HPDE6-E6E7 (cell line): ENCODE measurements at regions not wholly inside any gene's neighbourhood (a gene's known extent, or its start where the extent isn't known, plus 50 kb on each side); places are given as distances from the start of the nearest gene placed in this dataset.

Experiments used
- DNase-seq: peaks from one replicate; pipeline ENCODE4 v3.0.0; 2011; ENCODE audit warnings: missing footprints; ENCODE audit errors: extremely low spot score

GRCh38 chr1:5385956-5386355 is 606.3 kb downstream of the NPHP4 start:
- no peak for DNase-seq

GRCh38 chr1:5385096-5385799 is 607.0 kb downstream of the NPHP4 start:
- no peak for DNase-seq

- DNase-seq = no peak
Measured at GRCh38 chr1:5381491-5381890, 610.7 kb downstream of the NPHP4 start.

- DNase-seq = no peak
Measured at GRCh38 chr1:5379176-5379759, 613.0 kb downstream of the NPHP4 start.

- DNase-seq = no peak
Measured at GRCh38 chr1:5376538-5377247, 615.5 kb downstream of the NPHP4 start.

DNA sequence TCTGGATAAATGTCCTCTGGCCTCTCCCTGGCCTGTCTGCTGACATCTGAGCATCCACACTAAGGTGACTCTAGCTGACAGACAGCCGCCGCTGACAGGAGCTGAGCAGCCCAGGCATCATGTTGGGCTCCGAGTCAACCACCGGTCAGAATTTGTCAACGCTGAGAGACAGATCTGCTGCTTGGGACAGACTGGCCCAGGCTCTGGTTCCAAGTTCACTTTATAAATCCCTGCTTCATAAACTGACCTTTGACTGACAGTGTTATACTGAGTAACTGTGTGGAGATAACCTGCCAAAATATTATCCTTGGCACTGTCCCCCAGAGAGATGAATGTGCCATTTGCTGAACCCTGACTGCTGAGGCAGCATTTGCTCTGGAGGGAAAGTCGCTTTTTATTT is 616.7 kb downstream of the NPHP4 start:
- no peak for DNase-seq

GRCh38 chr1:5374192-5374591 is 618.0 kb downstream of the NPHP4 start:
- no peak for DNase-seq

- DNase-seq = no peak
Measured at GRCh38 chr1:5373281-5373680, 618.9 kb downstream of the NPHP4 start.

DNA sequence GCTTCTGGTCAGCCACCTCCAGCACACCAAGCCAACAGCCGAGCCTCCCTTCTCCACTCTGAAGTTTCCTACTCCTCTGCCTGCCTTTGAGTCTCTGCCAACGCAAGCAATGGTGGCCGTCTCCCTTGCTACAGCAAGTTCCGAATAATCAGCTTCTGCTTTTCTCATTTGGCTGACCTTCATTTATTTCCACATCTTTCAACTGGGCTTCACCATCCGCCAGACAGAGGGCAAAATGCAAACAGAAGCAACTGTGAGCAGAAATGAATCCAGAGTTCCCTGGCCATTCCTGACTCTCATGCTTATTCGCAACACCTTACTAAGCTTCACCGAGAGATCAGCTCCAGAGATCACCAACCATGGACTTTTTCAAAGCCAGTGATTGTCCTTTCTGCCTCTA is 621.0 kb downstream of the NPHP4 start:
- no peak for DNase-seq

DNA sequence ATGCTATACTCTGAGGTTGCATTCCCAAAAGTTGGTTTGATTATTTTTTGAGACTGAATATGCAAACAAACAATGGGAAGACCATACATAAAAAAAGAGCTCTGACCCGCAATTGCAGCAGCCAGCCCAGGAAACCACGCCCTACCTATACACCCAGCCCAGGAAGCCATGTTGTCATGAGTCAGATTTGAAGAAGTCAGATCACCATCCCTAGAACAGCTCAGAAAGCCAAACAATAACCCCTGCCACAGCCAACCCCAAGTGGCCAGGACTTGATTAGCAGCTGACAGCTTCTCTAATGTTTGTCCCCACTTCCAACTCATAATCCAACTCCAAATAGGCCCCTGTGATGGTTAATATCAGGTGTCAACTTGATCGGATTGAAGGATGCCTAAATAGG is 621.9 kb downstream of the NPHP4 start:
- DNase-seq = no peak

GRCh38 chr1:5369223-5369622 is 623.0 kb downstream of the NPHP4 start:
- no peak for DNase-seq

- DNase-seq = no peak
Measured at GRCh38 chr1:5368201-5368600, 624.0 kb downstream of the NPHP4 start.

- no peak for DNase-seq
Measured at GRCh38 chr1:5367306-5367705, 624.9 kb downstream of the NPHP4 start.

- no peak for DNase-seq
Measured at GRCh38 chr1:5365751-5366150, 626.5 kb downstream of the NPHP4 start.

- no peak for DNase-seq
Measured at GRCh38 chr1:5364591-5364990, 627.6 kb downstream of the NPHP4 start.

DNA sequence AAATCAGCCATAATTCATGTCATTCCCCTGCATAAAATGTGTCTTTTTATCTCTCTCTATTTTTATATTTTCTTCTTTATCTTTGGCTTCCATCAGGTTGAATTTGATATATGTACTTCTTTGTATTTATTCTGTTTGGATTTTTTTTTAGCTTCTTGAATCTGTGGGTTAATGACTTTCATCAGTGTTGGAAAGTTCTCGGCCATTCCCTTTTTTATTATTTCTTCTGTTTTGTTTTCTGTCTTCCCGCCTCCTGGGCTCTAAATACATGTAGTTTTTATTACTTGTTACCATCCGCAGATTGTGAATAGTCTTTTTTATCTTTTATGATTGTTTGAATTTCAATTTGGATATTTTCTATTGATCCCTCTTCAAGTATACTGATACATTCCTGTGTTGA is 637.5 kb downstream of the NPHP4 start:
- DNase-seq = no peak

DNA sequence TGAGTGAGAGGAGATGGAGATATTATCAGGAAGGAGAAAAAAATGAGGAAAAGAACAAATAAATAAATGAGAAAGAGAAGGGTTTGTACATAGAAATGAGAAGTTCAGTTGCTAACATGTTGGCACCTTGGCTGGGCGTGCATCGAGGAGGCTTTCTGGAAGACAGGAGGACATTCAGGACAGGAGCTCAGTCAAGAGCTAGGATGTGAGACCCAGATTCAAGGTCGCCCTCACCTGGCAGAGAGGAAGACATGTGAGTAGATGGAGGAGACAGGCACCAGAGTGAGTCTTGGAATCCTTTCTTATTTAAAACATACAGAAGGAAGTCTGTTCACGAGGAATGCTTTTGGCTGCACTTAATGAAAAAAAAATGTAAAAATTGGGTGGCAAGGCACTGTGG is 640.9 kb downstream of the NPHP4 start:
- DNase-seq = no peak

DNA sequence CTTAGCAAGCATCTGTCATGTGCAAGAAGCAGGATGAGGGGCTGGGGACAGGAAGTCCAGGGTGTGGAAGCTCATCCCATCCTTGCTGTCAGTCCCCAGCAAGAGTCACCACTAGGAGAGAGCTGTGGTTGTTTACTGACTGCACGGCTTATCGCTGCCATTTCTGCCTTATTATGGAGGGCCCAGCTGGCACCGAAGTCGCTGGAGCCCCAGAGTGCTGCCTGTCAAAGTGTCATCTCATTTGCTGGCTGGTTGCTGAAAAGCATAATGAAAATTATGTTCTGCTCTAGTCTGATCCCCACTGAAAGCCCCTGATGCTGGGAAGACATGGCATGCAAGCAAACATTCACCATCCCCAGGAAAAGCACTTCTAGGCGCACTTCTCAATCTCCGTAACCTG is 642.7 kb downstream of the NPHP4 start:
- no peak for DNase-seq

DNA sequence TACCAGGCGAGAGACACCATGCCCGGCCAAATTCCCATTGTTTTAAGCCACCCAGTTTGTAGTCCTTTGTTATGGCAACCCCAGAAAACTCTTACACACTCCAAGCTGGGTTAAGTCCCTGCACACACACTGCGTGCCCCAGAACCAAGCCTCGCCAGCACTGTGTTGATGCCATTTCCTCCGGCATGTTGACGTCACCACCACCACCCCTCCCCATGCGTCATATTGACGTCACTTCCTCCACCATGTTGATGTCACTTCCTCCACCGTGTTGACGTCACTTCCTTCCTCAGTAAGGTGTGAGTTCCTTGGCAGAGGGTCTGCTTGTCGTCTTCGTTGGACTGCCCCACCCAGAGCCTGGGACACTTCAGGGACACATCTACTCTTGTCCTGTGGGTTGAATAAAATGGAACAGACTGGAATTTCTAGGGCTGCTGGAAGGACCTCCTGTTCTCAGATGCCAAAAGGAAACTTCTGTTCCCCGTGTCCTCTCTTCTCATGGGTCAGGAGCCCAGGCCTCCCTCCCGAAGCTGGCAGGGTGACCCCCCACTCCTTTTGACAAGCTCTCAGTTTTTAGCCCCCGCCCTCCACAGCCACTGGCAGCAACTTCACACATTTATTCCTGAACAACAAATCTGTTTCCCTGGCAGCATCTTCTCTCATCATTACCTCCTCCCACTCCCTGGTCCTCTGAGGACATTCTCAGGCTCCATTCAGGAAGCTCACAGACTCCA is 643.3 kb downstream of the NPHP4 start:
- DNase-seq = no peak

- no peak for DNase-seq
Measured at GRCh38 chr1:5347726-5348125, 644.5 kb downstream of the NPHP4 start.

DNA sequence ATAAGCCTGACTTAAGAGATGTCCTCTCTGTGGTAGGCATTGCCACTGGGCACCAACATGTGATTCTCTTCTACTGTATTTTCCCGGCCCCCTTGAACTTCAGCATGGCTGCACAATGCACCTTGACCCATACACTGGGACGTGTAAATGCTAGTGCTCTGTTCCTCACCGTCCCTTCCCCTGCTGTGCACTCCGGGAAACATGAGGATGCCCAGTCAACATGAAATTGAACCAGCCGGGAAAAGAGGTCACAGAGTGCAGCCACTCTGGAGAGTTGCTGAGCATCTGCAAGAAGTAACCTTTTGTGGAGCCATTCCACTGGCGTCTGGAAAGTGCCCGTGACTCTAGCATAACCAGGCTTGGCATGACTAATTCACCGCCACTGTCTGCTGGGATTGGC is 646.7 kb downstream of the NPHP4 start:
- DNase-seq = no peak

DNA sequence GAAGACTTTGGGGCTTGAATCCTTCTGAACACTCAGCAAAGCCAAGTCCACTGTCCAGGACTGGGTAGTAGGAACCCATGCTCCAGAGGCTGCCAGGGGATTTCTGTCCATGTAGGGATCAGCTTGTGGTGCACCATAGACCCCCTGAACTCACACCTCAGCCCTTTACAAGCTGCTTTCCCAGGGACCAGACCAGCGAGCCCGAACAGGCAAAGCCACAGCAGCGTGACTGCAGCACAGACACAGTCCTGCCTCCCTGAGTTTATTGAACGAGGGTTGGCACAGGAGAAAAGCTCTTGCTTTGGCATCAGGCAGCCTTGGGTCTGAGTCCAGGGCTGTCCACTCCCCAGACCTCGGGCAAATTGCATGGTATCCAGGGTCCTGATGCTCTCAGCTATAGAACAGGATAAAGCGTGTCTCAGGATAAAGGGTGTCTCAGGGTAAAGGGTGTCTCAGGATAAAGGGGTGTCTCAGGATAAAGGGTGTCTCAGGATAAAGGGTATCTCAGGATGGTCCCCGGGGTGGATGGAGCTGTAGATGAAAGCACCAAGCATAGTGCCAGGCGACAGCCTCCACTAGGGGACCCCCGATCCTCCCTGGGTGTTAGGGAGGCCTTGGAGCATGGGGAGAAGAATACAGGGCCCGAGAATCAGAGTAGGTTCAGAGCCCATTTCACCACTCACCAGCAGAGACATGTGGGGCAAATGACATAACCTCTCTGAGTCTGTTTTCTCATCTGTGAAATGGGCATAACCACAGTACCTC is 648.8 kb downstream of the NPHP4 start:
- DNase-seq = no peak
